Cardiac muscle cell (in vitro differentiated cells and primary cell): ENCODE measurements at regions not wholly inside any gene's neighbourhood (a gene's known extent, or its start where the extent isn't known, plus 50 kb on each side); places are given as distances from the start of the nearest gene placed in this dataset.

Source experiments
- DNase-seq, 2 donors: peaks; one replicate each; pipeline versions ENCODE4 v3.0.0 to v3.0.0-alpha.2; 2010 to 2017; ENCODE audit warnings: low read depth in 1 of 2, low spot score in 1 of 2
- H3K27ac ChIP-seq: fragments of 200-600 bp; sonication (generic); 2 replicates; pipeline ENCODE4 v1.5.1; 2016
- H3K27me3 ChIP-seq: fragments of 200-600 bp; sonication (generic); 2 replicates; pipeline ENCODE4 v1.6.0; 2016; ENCODE audit warnings: control low read depth
- H3K36me3 ChIP-seq: fragments of 200-600 bp; sonication (generic); 2 replicates; pipeline ENCODE4 v1.5.1; 2016; ENCODE audit warnings: control low read depth
- H3K4me1 ChIP-seq: fragments of 200-600 bp; sonication (generic); 2 replicates; pipeline ENCODE4 v1.8.1; 2017; ENCODE audit warnings: low read depth, mild to moderate bottlenecking, mixed run types
- H3K4me3 ChIP-seq: fragments of 200-600 bp; sonication (generic); 2 replicates; pipeline ENCODE4 v1.5.1; 2016; ENCODE audit warnings: mild to moderate bottlenecking
- H3K9me3 ChIP-seq: fragments of 200-600 bp; sonication (generic); 2 replicates; pipeline ENCODE4 v1.5.1; 2017; ENCODE audit warnings: low read depth, mild to moderate bottlenecking, control low read depth
- TF ChIP-seq, protein P1 (sequence below): IDR thresholded peaks from 2 replicates; pipeline ENCODE4 v1.5.1; 2012; ENCODE audit warnings: low read depth, mild to moderate bottlenecking, low read length

DNA sequence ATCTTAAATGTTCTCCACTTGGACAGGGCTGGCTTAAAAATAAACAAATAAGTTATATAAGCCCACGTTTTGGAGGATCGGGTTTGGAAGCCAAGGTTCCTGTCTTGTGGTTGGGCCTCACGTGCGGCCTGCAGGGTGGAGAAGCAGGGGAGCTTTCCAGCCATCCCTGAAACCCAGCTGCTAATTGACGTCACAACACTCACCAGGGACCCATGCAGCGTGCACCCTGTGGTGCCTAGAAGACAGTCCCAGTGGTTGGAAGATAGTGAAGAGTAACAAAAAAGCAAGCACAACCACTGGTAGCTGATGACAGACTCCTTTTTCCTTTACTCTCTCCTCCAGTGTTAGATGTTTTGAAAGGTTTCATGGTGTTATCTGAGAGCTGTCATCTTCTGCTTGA is 142.0 kb upstream of the RBPJ start:
- no peak overlapping the region for H3K27ac ChIP-seq
- H3K4me3 ChIP-seq = no peak overlapping the region
- TF ChIP-seq, protein P1, sequence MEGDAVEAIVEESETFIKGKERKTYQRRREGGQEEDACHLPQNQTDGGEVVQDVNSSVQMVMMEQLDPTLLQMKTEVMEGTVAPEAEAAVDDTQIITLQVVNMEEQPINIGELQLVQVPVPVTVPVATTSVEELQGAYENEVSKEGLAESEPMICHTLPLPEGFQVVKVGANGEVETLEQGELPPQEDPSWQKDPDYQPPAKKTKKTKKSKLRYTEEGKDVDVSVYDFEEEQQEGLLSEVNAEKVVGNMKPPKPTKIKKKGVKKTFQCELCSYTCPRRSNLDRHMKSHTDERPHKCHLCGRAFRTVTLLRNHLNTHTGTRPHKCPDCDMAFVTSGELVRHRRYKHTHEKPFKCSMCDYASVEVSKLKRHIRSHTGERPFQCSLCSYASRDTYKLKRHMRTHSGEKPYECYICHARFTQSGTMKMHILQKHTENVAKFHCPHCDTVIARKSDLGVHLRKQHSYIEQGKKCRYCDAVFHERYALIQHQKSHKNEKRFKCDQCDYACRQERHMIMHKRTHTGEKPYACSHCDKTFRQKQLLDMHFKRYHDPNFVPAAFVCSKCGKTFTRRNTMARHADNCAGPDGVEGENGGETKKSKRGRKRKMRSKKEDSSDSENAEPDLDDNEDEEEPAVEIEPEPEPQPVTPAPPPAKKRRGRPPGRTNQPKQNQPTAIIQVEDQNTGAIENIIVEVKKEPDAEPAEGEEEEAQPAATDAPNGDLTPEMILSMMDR = no peak
- DNase-seq = peak in 1 of 2 donors; percentile 28
- H3K9me3 ChIP-seq = no peaks in the 10 kb centered on the region
- no peaks in the 10 kb centered on the region for H3K27me3 ChIP-seq
- H3K36me3 ChIP-seq = no peaks in the 10 kb centered on the region
- H3K4me1 ChIP-seq = peaks cover 2% of the 10 kb centered on the region

DNA sequence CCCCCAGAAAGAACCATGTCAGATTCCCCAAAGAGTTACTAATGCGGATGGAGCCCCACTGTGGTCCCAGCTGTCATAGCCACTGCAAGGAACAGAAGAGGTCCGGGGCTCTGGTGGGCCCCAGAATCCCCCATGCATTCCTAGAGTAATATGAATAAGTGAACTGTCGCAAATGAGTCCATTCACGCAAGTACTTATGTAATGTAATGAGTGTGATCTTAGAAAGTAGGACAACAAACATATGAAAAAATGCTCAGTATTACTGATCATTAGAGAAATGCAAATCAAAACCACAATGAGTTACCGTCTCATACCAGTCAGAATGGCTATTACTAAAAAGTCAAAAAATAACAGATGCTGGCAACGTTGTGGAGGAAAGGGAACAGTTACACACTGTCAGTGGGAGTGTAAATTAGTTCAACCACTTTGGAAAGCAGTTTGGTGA is 141.5 kb upstream of the RBPJ start:
- no peaks in the 10 kb centered on the region for H3K4me1 ChIP-seq
- TF ChIP-seq, protein P1 = no peak

DNA sequence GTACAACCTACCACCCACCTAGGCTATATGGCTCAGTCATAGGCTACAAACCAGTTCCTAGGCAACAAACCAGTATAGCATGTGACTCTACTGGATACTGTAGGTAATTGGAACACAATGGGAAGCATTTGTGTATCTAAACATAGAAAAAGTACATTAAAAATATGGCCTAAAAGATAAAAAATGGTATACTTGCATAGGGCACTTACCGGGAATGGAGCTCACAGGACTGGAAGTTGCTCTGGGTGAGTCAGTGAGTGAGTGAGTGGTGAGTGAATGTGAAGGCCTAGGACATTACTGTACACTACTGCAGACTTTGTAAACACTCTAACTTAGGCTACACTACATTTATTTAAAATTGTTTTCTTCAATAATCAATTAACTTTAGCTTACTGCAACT is 139.2 kb upstream of the RBPJ start:
- no peak for DNase-seq

More for the DNA sequence above, 141.5 kb upstream of the RBPJ start:
- Histone ChIP-seq H3K4me3 (no peak overlapping the region), H3K27ac (no peak overlapping the region), H3K36me3 (no peaks in the 10 kb centered on the region), H3K27me3 (no peaks in the 10 kb centered on the region), H3K9me3 (no peaks in the 10 kb centered on the region)
- DNase-seq = no peak

DNA sequence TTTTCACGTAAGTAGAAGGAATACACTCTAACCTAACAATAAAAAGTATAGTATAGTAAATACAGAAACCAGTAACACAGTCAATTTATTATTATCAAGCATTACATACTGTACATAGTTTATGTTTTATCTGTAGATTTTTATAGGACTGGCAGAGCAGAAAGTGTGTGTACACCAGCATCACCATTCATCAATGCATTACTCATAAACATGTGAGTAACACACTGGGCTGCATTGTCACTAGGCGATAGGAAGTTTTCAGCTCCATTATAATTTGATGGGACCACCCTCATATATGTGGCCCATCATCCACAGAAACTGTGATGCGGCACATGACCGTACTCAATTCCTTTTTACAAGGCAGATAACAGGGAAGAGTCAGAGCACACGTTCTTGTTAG is 137.8 kb upstream of the RBPJ start:
- DNase-seq = no peak
- no peaks in the 10 kb centered on the region for H3K36me3 ChIP-seq
- H3K4me1 ChIP-seq = no peaks in the 10 kb centered on the region
- no peaks in the 10 kb centered on the region for H3K27me3 ChIP-seq
- no peaks in the 10 kb centered on the region for H3K9me3 ChIP-seq
- H3K27ac ChIP-seq = no peak overlapping the region
- TF ChIP-seq, protein P1 = no peak
- H3K4me3 ChIP-seq = no peak overlapping the region

More for the DNA sequence above, 139.2 kb upstream of the RBPJ start:
- Histone ChIP-seq H3K9me3 (no peaks in the 10 kb centered on the region), H3K4me1 (no peaks in the 10 kb centered on the region), H3K27me3 (no peaks in the 10 kb centered on the region), H3K4me3 (no peak overlapping the region), H3K27ac (no peak overlapping the region), H3K36me3 (no peaks in the 10 kb centered on the region)
- TF ChIP-seq, protein P1 = no peak

DNA sequence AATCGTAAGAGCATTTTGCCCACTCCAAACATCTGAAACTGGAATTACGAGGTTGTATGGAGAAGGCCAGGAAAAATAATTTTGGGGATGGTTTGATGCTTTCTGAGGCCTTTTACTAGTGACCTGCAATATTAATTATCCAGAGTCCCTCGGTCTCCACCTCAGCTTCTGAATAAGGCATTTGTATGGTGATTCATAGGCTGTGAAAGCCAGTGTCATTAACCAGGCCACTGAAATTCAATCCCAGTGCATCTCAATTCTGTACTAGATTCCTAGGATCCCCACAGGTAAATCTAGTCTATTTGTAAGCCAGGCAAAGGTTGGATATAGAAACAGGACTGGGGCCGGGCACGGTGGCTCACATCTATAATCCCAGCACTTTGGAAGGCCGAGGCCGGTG is 135.4 kb upstream of the RBPJ start:
- Histone ChIP-seq H3K4me3 (no peak overlapping the region), H3K27ac (no peak overlapping the region), H3K36me3 (no peaks in the 10 kb centered on the region), H3K4me1 (no peaks in the 10 kb centered on the region), H3K27me3 (no peaks in the 10 kb centered on the region), H3K9me3 (no peaks in the 10 kb centered on the region)
- TF ChIP-seq, protein P1 = no peak
- no peak for DNase-seq

DNA sequence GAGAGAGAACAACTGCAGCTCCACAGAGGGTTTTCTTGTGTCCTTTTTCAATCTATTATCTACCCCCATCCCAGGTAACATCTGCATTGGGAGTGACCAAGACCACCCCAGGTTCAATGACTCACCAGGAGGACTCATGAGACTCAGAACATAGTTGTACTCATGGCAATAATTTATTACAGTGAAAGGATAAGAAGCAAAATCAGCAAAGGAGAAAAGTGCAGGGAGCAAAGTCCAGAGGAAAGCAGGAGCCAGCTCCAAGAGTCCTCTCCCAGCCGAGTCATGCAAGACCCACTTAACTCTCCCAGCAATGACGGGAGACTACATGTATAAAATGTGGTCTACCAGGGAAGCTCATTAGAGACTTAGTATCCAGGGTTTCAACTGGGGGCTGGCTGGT is 129.5 kb upstream of the RBPJ start:
- TF ChIP-seq, protein P1 = no peak
- H3K27me3 ChIP-seq = no peaks in the 10 kb centered on the region
- H3K27ac ChIP-seq = no peak overlapping the region
- no peaks in the 10 kb centered on the region for H3K4me1 ChIP-seq
- DNase-seq = no peak
- no peak overlapping the region for H3K4me3 ChIP-seq
- no peaks in the 10 kb centered on the region for H3K36me3 ChIP-seq
- no peaks in the 10 kb centered on the region for H3K9me3 ChIP-seq
